ENCODE measurements at regions not wholly inside any gene's neighbourhood (a gene's known extent, or its start where the extent isn't known, plus 50 kb on each side); places are given as distances from the start of the nearest gene placed in this dataset.
A peak's percentile ranks its signal among the peaks of the same experiment; 100 is the strongest.

GRCh38 chr18:11276678-11277077, 127.3 kb upstream of the PIEZO2 start:
- no peak for TF ChIP-seq ZNF501 (tag by site-specific recombination; IDR thresholded peaks at IDR 0.05)
- TF ChIP-seq HOXD13 (CRISPR knock-in tag; IDR thresholded peaks at IDR 0.05; ENCODE audit: borderline replicate concordance), result no peak
- no peak for TF ChIP-seq ZNF549 (tag by site-specific recombination; IDR thresholded peaks at IDR 0.05)
- TF ChIP-seq ZNF560 (tag by site-specific recombination; IDR thresholded peaks at IDR 0.05; ENCODE audit: borderline replicate concordance), result no peak
- TF ChIP-seq TCF7L2 (IDR thresholded peaks at IDR 0.05; ENCODE audit: borderline replicate concordance, low read depth, low read length), result no peak
- no peak for TF ChIP-seq ZNF488 (tag by site-specific recombination; IDR thresholded peaks at IDR 0.05)
- TF ChIP-seq ZBTB48 (tag by site-specific recombination; IDR thresholded peaks at IDR 0.05), result no peak
- TF ChIP-seq SCRT1 (tag by site-specific recombination; IDR thresholded peaks at IDR 0.05; ENCODE audit: borderline replicate concordance), result no peak
- no peak for TF ChIP-seq ZNF175 (tag by site-specific recombination; IDR thresholded peaks at IDR 0.05)
- no peak for TF ChIP-seq KLF10 (tag by site-specific recombination; IDR thresholded peaks at IDR 0.05)
- no peak for TF ChIP-seq ZSCAN4 (tag by site-specific recombination; IDR thresholded peaks at IDR 0.05)
- TF ChIP-seq ZNF121 (tag by site-specific recombination; IDR thresholded peaks at IDR 0.05), result no peak
- no peak overlapping the region for H3K4me3 ChIP-seq (ENCODE audit: low read depth, low read length)
- no peaks in the 10 kb centered on the region for H3K4me1 ChIP-seq (ENCODE audit: control insufficient read depth, insufficient read depth, low read length)
- H3K27ac ChIP-seq (ENCODE audit: extremely low read depth, low read depth, low read length), result no peak overlapping the region
- H3K9me3 ChIP-seq (ENCODE audit: control insufficient read depth, insufficient read depth, low read depth, low read length), result no peaks in the 10 kb centered on the region
- no peaks in the 10 kb centered on the region for H3K36me3 ChIP-seq (ENCODE audit: control insufficient read depth in 2 of 2, insufficient read depth in 1 of 2, low read length in 2 of 2)
- POLR2A ChIA-PET, result no interaction called here
- CTCF ChIA-PET, result no interaction called here

GRCh38 chr18:11274144-11274794, 124.9 kb upstream of the PIEZO2 start:
- Histone ChIP-seq H3K4me3 (ENCODE audit: low read depth, low read length) (no peak overlapping the region), H3K27ac (ENCODE audit: extremely low read depth, low read depth, low read length) (no peak overlapping the region), H3K4me1 (ENCODE audit: control insufficient read depth, insufficient read depth, low read length) (no peaks in the 10 kb centered on the region), H3K9me3 (ENCODE audit: control insufficient read depth, insufficient read depth, low read depth, low read length) (no peaks in the 10 kb centered on the region), H3K36me3 (ENCODE audit: control insufficient read depth in 2 of 2, insufficient read depth in 1 of 2, low read length in 2 of 2) (no peaks in the 10 kb centered on the region)
- TF ChIP-seq ZNF549 (tag by site-specific recombination; IDR thresholded peaks at IDR 0.05) (no peak), ZNF362 (tag by site-specific recombination; IDR thresholded peaks at IDR 0.05) (no peak), ZNF16 (tag by site-specific recombination; IDR thresholded peaks at IDR 0.05; ENCODE audit: low read depth) (no peak), ZNF211 (tag by site-specific recombination; IDR thresholded peaks at IDR 0.05; ENCODE audit: low read depth) (no peak), MYNN (tag by site-specific recombination; IDR thresholded peaks at IDR 0.05; ENCODE audit: borderline replicate concordance) (no peak), ZNF24 (tag by site-specific recombination; IDR thresholded peaks at IDR 0.05) (no peak)
- ChIA-PET POLR2A (no interaction called here), CTCF (interaction anchor here (0.6 to 1.0 kb wide), 2 partner anchors 13 to 37 kb away, joined by 3 to 5 read pairs; no protein-coding TSS in a partner anchor)

- no peaks in the 10 kb centered on the region for H3K4me1 ChIP-seq (ENCODE audit: control insufficient read depth, insufficient read depth, low read length)
- CTCF ChIA-PET, result no interaction called here
- no peak overlapping the region for H3K4me3 ChIP-seq (ENCODE audit: low read depth, low read length)
- POLR2A ChIA-PET, result no interaction called here
- no peaks in the 10 kb centered on the region for H3K9me3 ChIP-seq (ENCODE audit: control insufficient read depth, insufficient read depth, low read depth, low read length)
- no peak overlapping the region for H3K27ac ChIP-seq (ENCODE audit: extremely low read depth, low read depth, low read length)
- TF ChIP-seq ZNF341 (tag by site-specific recombination; IDR thresholded peaks at IDR 0.05; ENCODE audit: low read depth) (no peak), ZFHX2 (tag by site-specific recombination; conservative IDR thresholded peaks at IDR 0.05) (peak; percentile 51)
- no peaks in the 10 kb centered on the region for H3K36me3 ChIP-seq (ENCODE audit: control insufficient read depth in 2 of 2, insufficient read depth in 1 of 2, low read length in 2 of 2)
These were observed 123.1 kb upstream of the PIEZO2 start for GRCh38 chr18:11272516-11272915.
